HG02588 (cell line): ENCODE measurements at regions not wholly inside any gene's neighbourhood (a gene's known extent, or its start where the extent isn't known, plus 50 kb on each side); places are given as distances from the start of the nearest gene placed in this dataset.

Experiments
- ATAC-seq: cut with Tn5 transposase; IDR thresholded peaks from one replicate; pipeline ENCODE4 v1.9.1; 2021; ENCODE audit warnings: mild to moderate bottlenecking, moderate library complexity; ENCODE audit not compliant: unreplicated experiment

- ATAC-seq: no peak
Measured at GRCh38 chr2:45301307-45302277, 292.3 kb upstream of the SIX2 start.

GRCh38 chr2:45300026-45300750 is 290.9 kb upstream of the SIX2 start:
- no peak for ATAC-seq

DNA sequence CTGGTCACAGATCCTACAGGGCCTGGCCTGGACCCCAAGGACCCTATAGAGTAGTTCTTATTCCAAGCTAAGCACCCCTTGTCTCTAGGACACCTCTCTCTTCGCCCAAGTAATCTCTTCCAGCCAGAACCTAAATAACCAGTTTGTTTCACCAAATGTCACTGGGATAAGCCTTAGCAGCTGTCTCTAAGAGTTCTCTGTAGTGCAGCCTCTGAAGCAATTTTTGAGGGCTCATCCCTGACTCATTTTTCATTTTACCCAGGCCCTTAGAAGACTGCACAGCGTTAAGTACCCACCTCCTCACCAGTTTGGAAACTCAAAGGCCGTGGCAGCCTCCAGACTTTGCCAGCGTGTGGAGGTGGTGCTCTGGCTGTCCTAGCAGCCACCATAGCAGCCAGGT is 290.1 kb upstream of the SIX2 start:
- ATAC-seq: no peak

DNA sequence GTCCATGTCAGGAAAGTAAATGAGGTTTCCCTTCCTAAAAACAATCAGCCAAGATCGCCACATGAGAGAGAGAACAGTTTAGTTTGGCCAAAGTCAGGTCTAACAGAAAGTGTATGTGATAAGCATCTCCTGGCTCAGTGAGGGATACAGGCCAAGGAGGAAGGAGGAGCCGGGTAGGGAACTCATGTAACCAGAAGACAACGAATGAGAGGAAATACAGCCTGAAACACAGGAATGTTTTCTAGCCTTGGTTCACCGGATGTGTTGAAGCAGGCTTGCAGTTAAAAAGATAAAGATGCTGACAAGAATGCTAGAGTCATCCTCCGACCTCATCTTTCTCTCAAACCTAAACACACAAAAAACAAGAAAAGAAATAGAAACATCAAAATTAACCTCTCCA is 283.9 kb upstream of the SIX2 start:
- no peak for ATAC-seq

DNA sequence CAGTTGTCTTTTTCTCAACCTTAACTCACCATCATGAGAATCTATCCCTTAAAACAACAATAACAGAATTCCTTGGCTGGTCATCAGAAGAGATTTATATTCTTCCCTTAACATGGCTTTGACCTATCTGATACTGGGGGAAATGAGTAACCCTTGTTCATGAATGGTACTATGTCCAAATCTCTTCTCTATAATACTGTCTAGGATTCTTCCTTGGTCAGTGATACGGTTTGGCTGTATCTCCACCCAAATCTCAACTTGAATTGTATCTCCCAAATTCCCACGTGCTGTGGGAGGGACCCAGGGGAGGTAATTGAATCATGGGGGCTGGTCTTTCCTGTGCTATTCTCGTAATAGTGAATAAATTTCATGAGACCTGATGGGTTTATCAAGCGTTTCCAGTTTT is 282.0 kb upstream of the SIX2 start:
- ATAC-seq: no peak

- peak; percentile 82 for ATAC-seq
Measured at GRCh38 chr2:45289997-45290709, 280.9 kb upstream of the SIX2 start.

DNA sequence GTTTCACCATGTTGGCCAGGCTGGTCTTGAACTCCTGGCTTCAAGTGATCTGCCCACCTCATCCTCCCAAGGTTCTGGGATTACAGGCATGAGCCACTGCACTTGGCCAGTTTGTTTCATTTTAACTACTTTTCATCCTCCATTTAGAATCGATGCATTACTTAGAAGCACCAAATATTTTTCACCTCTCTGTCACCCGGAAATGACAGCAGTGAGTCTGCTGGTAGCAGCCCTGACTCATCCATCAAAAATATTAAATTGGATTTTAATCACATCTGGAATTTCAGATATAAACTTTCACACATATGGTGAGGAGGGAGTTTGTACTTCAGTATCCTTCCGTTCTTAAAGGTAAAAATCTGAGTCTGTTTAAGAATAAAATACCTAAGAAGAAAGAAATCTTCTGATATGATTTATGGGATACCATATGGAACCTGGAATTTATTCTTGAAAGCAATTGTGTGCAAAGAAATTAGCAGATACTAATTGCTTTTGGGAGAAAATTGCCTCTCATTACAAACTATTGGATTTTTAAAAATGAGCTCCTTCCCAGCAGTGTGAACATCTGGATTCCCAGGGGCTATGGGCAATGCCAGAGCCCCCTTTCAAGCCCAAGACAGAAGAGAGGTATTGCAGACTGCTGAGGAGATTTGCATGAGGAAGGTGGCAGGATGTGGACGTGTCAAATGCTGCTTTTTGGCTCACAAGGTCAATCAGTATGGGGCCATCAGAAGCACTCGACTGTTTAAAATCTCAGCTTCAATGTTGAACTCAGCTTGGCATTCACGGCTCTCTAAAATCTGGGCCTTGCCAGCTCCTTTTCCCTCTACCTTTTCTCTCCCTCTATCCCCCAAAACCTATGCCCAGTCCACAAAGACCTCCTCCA is 279.5 kb upstream of the SIX2 start:
- ATAC-seq: no peak

GRCh38 chr2:45287045-45287444 is 277.8 kb upstream of the SIX2 start:
- ATAC-seq: no peak

- no peak for ATAC-seq
Measured at GRCh38 chr2:45285771-45286390, 276.6 kb upstream of the SIX2 start.

- ATAC-seq: no peak
Measured at GRCh38 chr2:45285311-45285710, 276.1 kb upstream of the SIX2 start.

GRCh38 chr2:45284621-45284995 is 275.4 kb upstream of the SIX2 start:
- ATAC-seq: no peak

- ATAC-seq: no peak
Measured at GRCh38 chr2:45283764-45284620, 274.7 kb upstream of the SIX2 start.

- no peak for ATAC-seq
Measured at GRCh38 chr2:45282646-45283045, 273.4 kb upstream of the SIX2 start.

GRCh38 chr2:45281311-45281710 is 272.1 kb upstream of the SIX2 start:
- no peak for ATAC-seq

- ATAC-seq: no peak
Measured at GRCh38 chr2:45280794-45281193, 271.5 kb upstream of the SIX2 start.

DNA sequence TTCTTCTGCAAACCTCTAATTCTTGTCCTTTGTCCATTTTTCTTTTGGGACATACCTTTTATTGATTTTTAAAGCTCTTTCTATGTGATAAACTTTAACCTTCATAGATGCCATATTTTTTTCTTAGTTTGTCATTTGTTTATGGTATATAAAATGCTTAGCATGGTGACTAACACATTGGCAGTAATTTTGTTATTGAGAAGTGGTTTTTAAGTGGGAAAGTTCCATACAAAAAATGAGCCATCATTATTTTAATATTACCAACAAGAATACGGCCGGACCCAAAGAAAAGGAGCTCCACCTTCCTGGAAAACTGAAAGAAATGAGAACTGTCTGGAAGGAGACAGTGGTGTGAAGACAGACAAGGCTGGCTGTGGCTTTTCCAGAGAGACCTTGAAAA is 270.1 kb upstream of the SIX2 start:
- no peak for ATAC-seq

- no peak for ATAC-seq
Measured at GRCh38 chr2:45278365-45279078, 269.3 kb upstream of the SIX2 start.

- no peak for ATAC-seq
Measured at GRCh38 chr2:45276914-45277313, 267.7 kb upstream of the SIX2 start.
